HepG2 (cell line): ENCODE measurements at regions not wholly inside any gene's neighbourhood (a gene's known extent, or its start where the extent isn't known, plus 50 kb on each side); places are given as distances from the start of the nearest gene placed in this dataset.

Source experiments
- ATAC-seq: fragments of 200-7000 bp; cut with Tn5 transposase; 3 replicates; pipeline ENCODE4 v1.9.1; 2020; ENCODE audit warnings: mild to moderate bottlenecking, moderate library complexity
- BruUV-seq: library from RNA; stranded (reverse); fragments of 400-500 nt; replicated peaks from 2 replicates; lab custom pipeline; 2021; lab: Mats Ljungman, UMichigan
- CTCF ChIA-PET: fragments of 300-600 bp; formaldehyde crosslinking; extraction: SDS; loops from one replicate; lab custom pipeline; 2021; ENCODE audit warnings: low total read pairs, inconsistent platforms, low intra/inter-chr PET ratio; lab: Yijun Ruan, JAX
- POLR2A ChIA-PET: fragments of 350-600 bp; sonication (Branson Sonifier 250); formaldehyde crosslinking; loops from one replicate; lab custom pipeline; 2020; ENCODE audit warnings: antibody characterized with exemption, inconsistent platforms; lab: Yijun Ruan, JAX
- DNase-seq: peaks from one replicate; pipeline ENCODE4 v3.0.0-alpha.2; 2015; ENCODE audit warnings: low spot score
- FAIRE-seq: peaks from 3 replicates; lab custom pipeline; 2011; peaks lifted over from hg19 to GRCh38; lab: Jason Lieb, UNC
- H2AFZ ChIP-seq: one replicate; pipeline ENCODE4 v1.6.1; 2011; ENCODE audit warnings: low read length, inconsistent platforms
- H3K27ac ChIP-seq: fragments of 300-600 bp; 3 replicates; pipeline ENCODE4 v1.8.0; 2011; ENCODE audit warnings: mixed run types, mild to moderate bottlenecking, mixed read lengths, low read length, inconsistent platforms; ENCODE audit not compliant: insufficient read depth; ENCODE audit errors: extremely low read length
- H3K27me3 ChIP-seq, 2 experiments: fragments of 200-600 bp in 1 of 2; 2 replicates in 1 of 2; 3 replicates in 1 of 2; pipeline versions ENCODE4 v1.6.0 to v1.8.0; 2011; ENCODE audit warnings: low read length in 2 of 2, mild to moderate bottlenecking in 2 of 2, moderate library complexity in 2 of 2, inconsistent platforms in 1 of 2; ENCODE audit not compliant: insufficient read depth in 2 of 2, control insufficient read depth in 1 of 2
- H3K36me3 ChIP-seq, 2 experiments: fragments of 200-600 bp in 1 of 2; replicated peaks in 1 of 2; 2 replicates in 1 of 2; 3 replicates in 1 of 2; pipeline versions ENCODE4 v1.5.1 to v1.8.0; 2011; ENCODE audit warnings: low read length in 2 of 2, inconsistent platforms in 1 of 2; ENCODE audit not compliant: insufficient read depth in 2 of 2, control insufficient read depth in 1 of 2
- H3K4me1 ChIP-seq: 2 replicates; pipeline ENCODE4 v1.5.1; 2012; ENCODE audit warnings: low read length, inconsistent platforms; ENCODE audit not compliant: insufficient read depth
- H3K4me2 ChIP-seq: 2 replicates; pipeline ENCODE4 v1.6.0; 2011; ENCODE audit warnings: low read depth, low read length, inconsistent platforms
- H3K4me3 ChIP-seq, 3 experiments: fragments of 200-600 bp in 1 of 3; sonication (generic), shearing (Covaris generic) in 1 of 3; replicated peaks in 1 of 3; 2 replicates each; pipeline ENCODE4 v1.5.1; 2011 to 2016; ENCODE audit warnings: low read length in 3 of 3, inconsistent platforms in 2 of 3, low read depth in 2 of 3, mild to moderate bottlenecking in 2 of 3, control low read depth in 1 of 3, mixed read lengths in 1 of 3; ENCODE audit not compliant: insufficient read depth in 1 of 3
- H3K79me2 ChIP-seq: one replicate; pipeline ENCODE4 v1.6.1; 2011; ENCODE audit warnings: low read length, inconsistent platforms; ENCODE audit not compliant: insufficient read depth
- H3K9ac ChIP-seq: 2 replicates; pipeline ENCODE4 v1.6.0; 2011; ENCODE audit warnings: mild to moderate bottlenecking, low read depth, low read length, inconsistent platforms; ENCODE audit not compliant: insufficient read depth
- H3K9me3 ChIP-seq: 2 replicates; pipeline ENCODE4 v1.5.1; 2012; ENCODE audit warnings: mild to moderate bottlenecking, low read length
- H4K20me1 ChIP-seq: 2 replicates; pipeline ENCODE4 v1.6.0; 2011; ENCODE audit warnings: inconsistent platforms, mild to moderate bottlenecking, low read length, moderate library complexity; ENCODE audit not compliant: insufficient read depth
- BCLAF1 ChIP-seq: fragments of 450-650 bp; IDR thresholded peaks from 2 replicates; pipeline ENCODE4 v1.6.1; 2017; ENCODE audit warnings: mild to moderate bottlenecking
- E2F2 ChIP-seq: sonication (generic); formaldehyde crosslinking; IDR thresholded peaks from 2 replicates; pipeline ENCODE4 v1.4.0; 2020; ENCODE audit warnings: missing genetic modification reagents, borderline replicate concordance
- ELF1 ChIP-seq: sonication (generic); formaldehyde crosslinking; IDR thresholded peaks from 2 replicates; pipeline ENCODE4 v1.4.0; 2020; ENCODE audit warnings: missing genetic modification reagents
- FOXK1 ChIP-seq: sonication (generic); formaldehyde crosslinking; IDR thresholded peaks from 2 replicates; pipeline ENCODE4 v1.4.0; 2020; ENCODE audit warnings: low read depth, missing genetic modification reagents, borderline replicate concordance
- HNRNPH1 ChIP-seq: fragments of 200-400 bp; formaldehyde crosslinking; optimal IDR thresholded peaks from 2 replicates; pipeline ENCODE3; 2017; ENCODE audit warnings: mild to moderate bottlenecking, low read depth, low read length
- LCORL ChIP-seq, 2 experiments: fragments of 450-650 bp in 1 of 2; sonication (generic) in 1 of 2; formaldehyde crosslinking in 1 of 2; IDR thresholded peaks; 2 replicates each; pipeline versions ENCODE4 v1.5.0 to v1.6.1; 2017 to 2020; ENCODE audit warnings: antibody characterized with exemption in 1 of 2, missing genetic modification reagents in 1 of 2
- MEIS2 ChIP-seq: sonication (generic); formaldehyde crosslinking; IDR thresholded peaks from 2 replicates; pipeline ENCODE4 v1.9.0; 2021; ENCODE audit warnings: mild to moderate bottlenecking, missing genetic modification reagents
- SMAD9 ChIP-seq: sonication (generic); formaldehyde crosslinking; IDR thresholded peaks from 2 replicates; pipeline ENCODE4 v1.5.1; 2020; ENCODE audit warnings: mild to moderate bottlenecking, missing genetic modification reagents
- SP140L ChIP-seq: sonication (generic); formaldehyde crosslinking; IDR thresholded peaks from 2 replicates; pipeline ENCODE4 v1.4.0; 2020; ENCODE audit warnings: missing genetic modification reagents, borderline replicate concordance
- SUZ12 ChIP-seq: fragments of 150-350 bp; IDR thresholded peaks from 2 replicates; pipeline ENCODE4 v1.6.1; 2014; ENCODE audit warnings: low read depth, low read length
- TMF1 ChIP-seq: sonication (generic); formaldehyde crosslinking; IDR thresholded peaks from 2 replicates; pipeline ENCODE4 v1.8.1; 2022; ENCODE audit warnings: low read depth, missing genetic modification reagents
- ZNF343 ChIP-seq: sonication (generic); formaldehyde crosslinking; IDR thresholded peaks from 2 replicates; pipeline ENCODE4 v1.4.0; 2020; ENCODE audit warnings: mild to moderate bottlenecking, missing genetic modification reagents
- ZNF552 ChIP-seq: sonication (generic); formaldehyde crosslinking; IDR thresholded peaks from 2 replicates; pipeline ENCODE4 v1.9.0; 2022; ENCODE audit warnings: missing genetic modification reagents, mild to moderate bottlenecking, borderline replicate concordance
- ZNF773 ChIP-seq: sonication (generic); formaldehyde crosslinking; IDR thresholded peaks from 2 replicates; pipeline ENCODE4 v1.4.0; 2020; ENCODE audit warnings: missing genetic modification reagents, borderline replicate concordance
- ZNF839 ChIP-seq: sonication (generic); formaldehyde crosslinking; IDR thresholded peaks from 2 replicates; pipeline ENCODE4 v1.4.0; 2020; ENCODE audit warnings: missing genetic modification reagents, mild to moderate bottlenecking, borderline replicate concordance
- ZNF878 ChIP-seq: sonication (generic); formaldehyde crosslinking; IDR thresholded peaks from 2 replicates; pipeline ENCODE4 v1.8.1; 2023; ENCODE audit warnings: mild to moderate bottlenecking, missing genetic modification reagents, moderate library complexity
- WGBS: methylation state at CpG from one replicate; pipeline ENCODE4 v1.1.6; 2017; ENCODE audit warnings: low lambda C conversion rate; 5-methylcytosine and 5-hydroxymethylcytosine counted together
- in situ Hi-C: cut with HindIII; loops from 2 replicates; pipeline ENCODE4 v1.10.0; 2017; ENCODE audit warnings: low pct_unique_long_range_greater_than_20kb; ENCODE audit not compliant: extremely low pct_ligation_motif_present
- intact Hi-C: fragments of 100-400 bp; cut with micrococcal nuclease; formaldehyde crosslinking; loops from one replicate; pipeline ENCODE4 v1.10.0; 2022; ENCODE audit not compliant: unreplicated experiment
- TF ChIP-seq, protein P1 (sequence below), 2 experiments: fragments of 450-650 bp in 1 of 2; sonication (generic) in 1 of 2; formaldehyde crosslinking; IDR thresholded peaks; 2 replicates each; pipeline versions ENCODE4 v1.5.0 to v1.8.0; 2020 to 2022; ENCODE audit warnings: mild to moderate bottlenecking in 1 of 2, missing genetic modification reagents in 1 of 2

- H3K79me2 ChIP-seq = no peaks in the 10 kb centered on the region
- no peaks in the 10 kb centered on the region for H3K4me1 ChIP-seq
- H3K27me3 ChIP-seq = no peaks in the 10 kb centered on the region
- ChIA-PET POLR2A (no interaction called here), CTCF (no interaction called here)
- no peak overlapping the region for H3K27ac ChIP-seq
- WGBS = 7% methylated on average over 1 of the region's 1 CpG
- no peak for ATAC-seq
- intact Hi-C loops = no loop called here
- no TSS peak for BruUV-seq
- no peak for FAIRE-seq
- no peaks in the 10 kb centered on the region for H4K20me1 ChIP-seq
- H3K9me3 ChIP-seq = no peaks in the 10 kb centered on the region
- no peak overlapping the region for H2AFZ ChIP-seq
- no peak overlapping the region for H3K9ac ChIP-seq
- no peaks in the 10 kb centered on the region for H3K36me3 ChIP-seq
- no peak overlapping the region for H3K4me2 ChIP-seq
- in situ Hi-C loops = loop anchor here (25.0 kb wide), 1 partner anchor 689 kb away; no protein-coding TSS in a partner anchor
- DNase-seq = no peak
- no peak overlapping the region for H3K4me3 ChIP-seq
- TF ChIP-seq SUZ12 = no peak
- no peak for TF ChIP-seq HNRNPH1
- TF ChIP-seq LCORL (IDR thresholded peaks at IDR 0.05) = no peak
- no peak for TF ChIP-seq LCORL (CRISPR knock-in tag; IDR thresholded peaks at IDR 0.05)
- no peak for TF ChIP-seq ZNF773 (CRISPR knock-in tag)
- no peak for TF ChIP-seq E2F2 (CRISPR knock-in tag)
- TF ChIP-seq BCLAF1 = no peak
- TF ChIP-seq ELF1 = no peak
- no peak for TF ChIP-seq MEIS2 (CRISPR knock-in tag)
- no peak for TF ChIP-seq ZNF878
- TF ChIP-seq TMF1 (CRISPR knock-in tag) = no peak
- TF ChIP-seq SP140L (CRISPR knock-in tag) = no peak
- TF ChIP-seq, protein P1, sequence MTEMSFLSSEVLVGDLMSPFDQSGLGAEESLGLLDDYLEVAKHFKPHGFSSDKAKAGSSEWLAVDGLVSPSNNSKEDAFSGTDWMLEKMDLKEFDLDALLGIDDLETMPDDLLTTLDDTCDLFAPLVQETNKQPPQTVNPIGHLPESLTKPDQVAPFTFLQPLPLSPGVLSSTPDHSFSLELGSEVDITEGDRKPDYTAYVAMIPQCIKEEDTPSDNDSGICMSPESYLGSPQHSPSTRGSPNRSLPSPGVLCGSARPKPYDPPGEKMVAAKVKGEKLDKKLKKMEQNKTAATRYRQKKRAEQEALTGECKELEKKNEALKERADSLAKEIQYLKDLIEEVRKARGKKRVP (CRISPR knock-in tag; IDR thresholded peaks at IDR 0.05) = no peak
- no peak for TF ChIP-seq ZNF839 (CRISPR knock-in tag)
- TF ChIP-seq FOXK1 = no peak
- TF ChIP-seq ZNF343 (CRISPR knock-in tag) = no peak
- TF ChIP-seq SMAD9 (CRISPR knock-in tag) = no peak
- no peak for TF ChIP-seq ZNF552 (CRISPR knock-in tag)
These were observed 227.7 kb upstream of the TTC29 start for GRCh38 chr4:147173322-147173721.
